Endothelial cell of umbilical vein (primary cell): ENCODE measurements at regions not wholly inside any gene's neighbourhood (a gene's known extent, or its start where the extent isn't known, plus 50 kb on each side); places are given as distances from the start of the nearest gene placed in this dataset.

ENCODE experiments used
- BruUV-seq: library from RNA; stranded (reverse); fragments of 400-500 nt; replicated peaks from 2 replicates; lab custom pipeline; 2021; lab: Mats Ljungman, UMichigan
- CTCF ChIA-PET: fragments of 300-600, 350-600 bp; sonication (Branson Sonifier 250); formaldehyde crosslinking; loops from one replicate; lab custom pipeline; 2021; ENCODE audit warnings: antibody characterized with exemption, inconsistent platforms; lab: Charles Lee
- POLR2A ChIA-PET: fragments of 300-600, 350-600 bp; sonication (Branson Sonifier 250); formaldehyde crosslinking; loops from one replicate; lab custom pipeline; 2021; ENCODE audit warnings: antibody characterized with exemption, inconsistent platforms; lab: Charles Lee
- DNase-seq: peaks from one replicate; pipeline ENCODE4 v3.0.0-alpha.2; 2011; ENCODE audit warnings: low read depth, low spot score
- FAIRE-seq: peaks from 2 replicates; lab custom pipeline; 2011; peaks lifted over from hg19 to GRCh38; lab: Jason Lieb, UNC
- H2AFZ ChIP-seq: 2 replicates; pipeline ENCODE4 v1.6.0; 2012; ENCODE audit warnings: low read depth, low read length, control low read depth, inconsistent platforms
- H3K27ac ChIP-seq: 2 replicates; pipeline ENCODE4 v1.5.1; 2011; ENCODE audit warnings: low read depth, mild to moderate bottlenecking, control low read depth, low read length, moderate library complexity; ENCODE audit not compliant: insufficient read depth
- H3K27me3 ChIP-seq, 2 experiments: 2 replicates each; pipeline versions ENCODE4 v1.6.0 to v1.6.1; 2011; ENCODE audit warnings: low read length in 2 of 2, mixed read lengths in 1 of 2; ENCODE audit not compliant: control insufficient read depth in 2 of 2, insufficient read depth in 2 of 2
- H3K36me3 ChIP-seq, 2 experiments: 2 replicates in 1 of 2; 3 replicates in 1 of 2; pipeline ENCODE4 v1.5.1; 2011; ENCODE audit warnings: low read length in 2 of 2, mild to moderate bottlenecking in 1 of 2, moderate library complexity in 1 of 2; ENCODE audit not compliant: control insufficient read depth in 2 of 2, insufficient read depth in 2 of 2; ENCODE audit errors: extremely low read depth in 1 of 2
- H3K4me1 ChIP-seq: 3 replicates; pipeline ENCODE4 v1.5.1; 2011; ENCODE audit warnings: mild to moderate bottlenecking, low read length; ENCODE audit not compliant: control insufficient read depth, insufficient read depth; ENCODE audit errors: extremely low read depth
- H3K4me2 ChIP-seq: 2 replicates; pipeline ENCODE4 v1.6.1; 2011; ENCODE audit warnings: low read length, control low read depth, mixed read lengths; ENCODE audit not compliant: insufficient read depth
- H3K4me3 ChIP-seq, 3 experiments: fragments of 200-600 bp in 1 of 3; sonication (generic), shearing (Covaris generic) in 1 of 3; replicated peaks in 1 of 3; 2 replicates each; pipeline ENCODE4 v1.5.1; 2011 to 2016; ENCODE audit warnings: control low read depth in 3 of 3, low read length in 3 of 3, mild to moderate bottlenecking in 2 of 3, inconsistent platforms in 1 of 3, low read depth in 1 of 3, moderate library complexity in 1 of 3; ENCODE audit not compliant: insufficient read depth in 1 of 3
- H3K79me2 ChIP-seq: 2 replicates; pipeline ENCODE4 v1.6.0; 2012; ENCODE audit warnings: low read length, inconsistent platforms; ENCODE audit not compliant: control insufficient read depth, insufficient read depth
- H3K9ac ChIP-seq: replicated peaks from 2 replicates; pipeline ENCODE3; 2011; ENCODE audit warnings: low read length, control low read depth; ENCODE audit not compliant: insufficient read depth; ENCODE audit errors: extremely low read depth
- H3K9me1 ChIP-seq: replicated peaks from 3 replicates; pipeline ENCODE4 v1.6.0; 2011; ENCODE audit warnings: mild to moderate bottlenecking, low read length; ENCODE audit not compliant: control insufficient read depth, insufficient read depth; ENCODE audit errors: extremely low read depth
- H3K9me3 ChIP-seq: replicated peaks from 2 replicates; pipeline ENCODE4 v1.5.1; 2012; ENCODE audit warnings: low read length, inconsistent platforms; ENCODE audit not compliant: control insufficient read depth, insufficient read depth
- H4K20me1 ChIP-seq: replicated peaks from 2 replicates; pipeline ENCODE3; 2011; ENCODE audit warnings: mild to moderate bottlenecking, low read length; ENCODE audit not compliant: control insufficient read depth, insufficient read depth; ENCODE audit errors: extremely low read depth
- EZH2 ChIP-seq: IDR thresholded peaks from 2 replicates; pipeline ENCODE4 v1.6.1; 2012; ENCODE audit warnings: borderline replicate concordance, low read depth, mild to moderate bottlenecking, moderate library complexity, low read length, inconsistent platforms; ENCODE audit not compliant: severe bottlenecking
- FOS ChIP-seq: IDR thresholded peaks from 2 replicates; pipeline ENCODE4 v1.6.1; 2011; ENCODE audit warnings: mild to moderate bottlenecking, low read length, moderate library complexity, borderline replicate concordance; ENCODE audit not compliant: insufficient read depth
- GATA2 ChIP-seq: IDR thresholded peaks from 2 replicates; pipeline ENCODE4 v1.7.0; 2011; ENCODE audit warnings: low read depth, mild to moderate bottlenecking, moderate library complexity, mixed read lengths, low read length; ENCODE audit not compliant: insufficient read length, insufficient read depth
- JUN ChIP-seq: IDR thresholded peaks from 2 replicates; pipeline ENCODE4 v1.6.1; 2011; ENCODE audit warnings: borderline replicate concordance, low read depth; ENCODE audit not compliant: insufficient read length, insufficient read depth
- MYC ChIP-seq: IDR thresholded peaks from one replicate; pipeline ENCODE4 v1.6.1; 2011; ENCODE audit warnings: mild to moderate bottlenecking, low read depth, low read length
- POLR2A ChIP-seq: IDR thresholded peaks from 2 replicates; pipeline ENCODE4 v1.6.1; 2012; ENCODE audit warnings: low read depth, mild to moderate bottlenecking, control low read depth, low read length
- POLR2AphosphoS5 ChIP-seq: IDR thresholded peaks from 2 replicates; pipeline ENCODE4 v1.6.1; 2012; ENCODE audit warnings: low read depth, mild to moderate bottlenecking, control low read depth, low read length, moderate library complexity; ENCODE audit not compliant: insufficient read depth
- dilution Hi-C: fragments of 300-500 bp; cut with MboI; formaldehyde crosslinking; loops from one replicate; pipeline ENCODE4 v1.15.0; 2019; ENCODE audit warnings: low sequenced_read_pairs; ENCODE audit not compliant: extremely low pct_ligation_motif_present
- intact Hi-C: fragments of 100-400 bp; cut with micrococcal nuclease; formaldehyde crosslinking; loops from one replicate; pipeline ENCODE4 v1.10.0; 2022
- TF ChIP-seq, protein P1 (sequence below), 2 donors: IDR thresholded peaks; 1 replicate in 1 of 2; 2 replicates in 1 of 2; pipeline ENCODE4 v1.5.1; 2011; ENCODE audit warnings: low read length in 2 of 2, mild to moderate bottlenecking in 2 of 2, moderate library complexity in 2 of 2, control low read depth in 1 of 2, inconsistent platforms in 1 of 2, low read depth in 1 of 2; ENCODE audit not compliant: insufficient read depth in 1 of 2; ENCODE audit errors: extremely low read depth in 1 of 2
- TF ChIP-seq, protein P2 (sequence below): IDR thresholded peaks from 2 replicates; pipeline ENCODE4 v1.6.1; 2011; ENCODE audit not compliant: insufficient read depth, insufficient read length

DNA sequence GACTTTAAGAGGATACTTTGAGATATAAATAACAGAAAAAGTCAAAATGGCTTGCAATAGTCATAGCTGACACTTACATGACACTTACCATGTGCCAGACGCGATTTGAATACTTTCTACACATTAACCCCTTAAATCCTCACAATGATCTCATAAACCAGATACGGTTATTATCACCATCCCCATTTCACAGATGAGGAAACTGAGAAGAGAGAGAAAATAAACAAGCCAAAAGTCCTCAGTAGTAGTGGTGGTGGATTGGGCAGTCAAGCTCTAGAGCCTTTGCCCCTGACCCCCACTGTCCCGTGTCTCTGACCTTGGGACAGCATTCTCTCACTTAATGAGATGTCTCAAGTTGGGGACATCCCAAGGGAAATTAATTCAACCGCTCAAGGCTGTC lies 105.2 kb upstream of the TAF1B start:
- POLR2A ChIA-PET, result no interaction called here
- Histone ChIP-seq H3K36me3 (no peaks in the 10 kb centered on the region), H3K9me1 (no peaks in the 10 kb centered on the region), H3K9ac (no peak overlapping the region), H3K79me2 (no peaks in the 10 kb centered on the region), H3K4me3 (no peak overlapping the region), H3K27me3 (peaks cover 0 to 2% of the 10 kb centered on the region in 2 experiments), H3K27ac (no peak overlapping the region), H4K20me1 (no peaks in the 10 kb centered on the region), H3K9me3 (no peaks in the 10 kb centered on the region), H3K4me1 (peaks cover 2% of the 10 kb centered on the region), H3K4me2 (no peak overlapping the region), H2AFZ (no peak overlapping the region)
- no peak for TF ChIP-seq POLR2AphosphoS5
- TF ChIP-seq EZH2, result no peak
- no peak for TF ChIP-seq POLR2A
- no peak for TF ChIP-seq JUN
- no peak for TF ChIP-seq GATA2
- no peak for TF ChIP-seq FOS
- TF ChIP-seq, protein P1, sequence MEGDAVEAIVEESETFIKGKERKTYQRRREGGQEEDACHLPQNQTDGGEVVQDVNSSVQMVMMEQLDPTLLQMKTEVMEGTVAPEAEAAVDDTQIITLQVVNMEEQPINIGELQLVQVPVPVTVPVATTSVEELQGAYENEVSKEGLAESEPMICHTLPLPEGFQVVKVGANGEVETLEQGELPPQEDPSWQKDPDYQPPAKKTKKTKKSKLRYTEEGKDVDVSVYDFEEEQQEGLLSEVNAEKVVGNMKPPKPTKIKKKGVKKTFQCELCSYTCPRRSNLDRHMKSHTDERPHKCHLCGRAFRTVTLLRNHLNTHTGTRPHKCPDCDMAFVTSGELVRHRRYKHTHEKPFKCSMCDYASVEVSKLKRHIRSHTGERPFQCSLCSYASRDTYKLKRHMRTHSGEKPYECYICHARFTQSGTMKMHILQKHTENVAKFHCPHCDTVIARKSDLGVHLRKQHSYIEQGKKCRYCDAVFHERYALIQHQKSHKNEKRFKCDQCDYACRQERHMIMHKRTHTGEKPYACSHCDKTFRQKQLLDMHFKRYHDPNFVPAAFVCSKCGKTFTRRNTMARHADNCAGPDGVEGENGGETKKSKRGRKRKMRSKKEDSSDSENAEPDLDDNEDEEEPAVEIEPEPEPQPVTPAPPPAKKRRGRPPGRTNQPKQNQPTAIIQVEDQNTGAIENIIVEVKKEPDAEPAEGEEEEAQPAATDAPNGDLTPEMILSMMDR (IDR thresholded peaks at IDR 0.05; ENCODE audit: extremely low read depth in 1 of 2, insufficient read depth in 1 of 2, low read depth in 1 of 2, low read length in 2 of 2), result no peak
- no peak for TF ChIP-seq MYC
- TF ChIP-seq, protein P2, sequence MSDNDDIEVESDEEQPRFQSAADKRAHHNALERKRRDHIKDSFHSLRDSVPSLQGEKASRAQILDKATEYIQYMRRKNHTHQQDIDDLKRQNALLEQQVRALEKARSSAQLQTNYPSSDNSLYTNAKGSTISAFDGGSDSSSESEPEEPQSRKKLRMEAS, result no peak
- no peak for FAIRE-seq
- dilution Hi-C loops (no loop called here), intact Hi-C loops (no loop called here)
- no TSS peak for BruUV-seq
- DNase-seq, result no peak
- CTCF ChIA-PET, result interaction anchor here (1.2 kb wide), 1 partner anchor 10 kb away, joined by 3 read pairs; no protein-coding TSS in a partner anchor
